IMR-90 (cell line): ENCODE measurements at regions not wholly inside any gene's neighbourhood (a gene's known extent, or its start where the extent isn't known, plus 50 kb on each side); places are given as distances from the start of the nearest gene placed in this dataset.

Source experiments
- ATAC-seq: fragments of 200-7000 bp; cut with Tn5 transposase; 2 replicates; pipeline ENCODE4 v1.9.1; 2020; ENCODE audit warnings: low read depth, mild to moderate bottlenecking, moderate library complexity
- BruUV-seq: library from RNA; stranded (reverse); fragments of 400-500 nt; replicated peaks from 2 replicates; lab custom pipeline; 2021; lab: Mats Ljungman, UMichigan
- CTCF ChIA-PET: fragments of 300-600 bp; formaldehyde crosslinking; extraction: SDS; loops from one replicate; lab custom pipeline; 2021; ENCODE audit warnings: antibody characterized with exemption; lab: Yijun Ruan, JAX
- POLR2A ChIA-PET: fragments of 300-600 bp; sonication (Branson Sonifier 250); formaldehyde crosslinking; loops from one replicate; lab custom pipeline; 2022; ENCODE audit warnings: antibody characterized with exemption; ENCODE audit not compliant: unreplicated experiment; lab: Charles Lee
- DNase-seq: peaks from one replicate; pipeline ENCODE4 v3.0.0; 2013
- H2AFZ ChIP-seq: replicated peaks from 2 replicates; pipeline ENCODE3; 2013; ENCODE audit warnings: low read length, mild to moderate bottlenecking; ENCODE audit not compliant: poor library complexity
- H2AK5ac ChIP-seq: 2 replicates; pipeline ENCODE4 v1.6.1; 2013; ENCODE audit warnings: low read depth, low read length, inconsistent platforms
- H2AK9ac ChIP-seq: replicated peaks from 2 replicates; pipeline ENCODE3; 2013; ENCODE audit warnings: mild to moderate bottlenecking, low read depth, low read length, moderate library complexity; ENCODE audit not compliant: poor library complexity
- H2BK120ac ChIP-seq: 2 replicates; pipeline ENCODE4 v1.6.1; 2013; ENCODE audit warnings: low read depth, low read length, inconsistent platforms
- H2BK15ac ChIP-seq: 3 replicates; pipeline ENCODE4 v1.6.1; 2013; ENCODE audit warnings: low read depth, low read length, inconsistent platforms
- H2BK20ac ChIP-seq: 2 replicates; pipeline ENCODE4 v1.6.1; 2013; ENCODE audit warnings: low read depth, mild to moderate bottlenecking, inconsistent platforms, low read length, moderate library complexity
- H2BK5ac ChIP-seq: 2 replicates; pipeline ENCODE4 v1.6.1; 2013; ENCODE audit warnings: mild to moderate bottlenecking, low read depth, low read length, inconsistent platforms; ENCODE audit not compliant: poor library complexity, severe bottlenecking
- H3K14ac ChIP-seq: replicated peaks from 2 replicates; pipeline ENCODE4 v1.6.1; 2013; ENCODE audit warnings: low read depth, low read length, inconsistent platforms
- H3K18ac ChIP-seq: 2 replicates; pipeline ENCODE4 v1.6.1; 2013; ENCODE audit warnings: low read depth, low read length, control low read depth
- H3K23ac ChIP-seq: 2 replicates; pipeline ENCODE4 v1.6.1; 2013; ENCODE audit warnings: low read depth, low read length, inconsistent platforms
- H3K27ac ChIP-seq: 2 replicates; pipeline ENCODE4 v1.5.1; 2013; ENCODE audit warnings: mild to moderate bottlenecking, control low read depth, low read length; ENCODE audit not compliant: insufficient read depth
- H3K27me3 ChIP-seq: 2 replicates; pipeline ENCODE4 v1.6.1; 2013; ENCODE audit warnings: low read length; ENCODE audit not compliant: control insufficient read depth, insufficient read depth
- H3K36me3 ChIP-seq: 2 replicates; pipeline ENCODE4 v1.6.1; 2013; ENCODE audit warnings: low read length, mixed read lengths; ENCODE audit not compliant: control insufficient read depth, insufficient read depth
- H3K4ac ChIP-seq: 2 replicates; pipeline ENCODE4 v1.6.1; 2013; ENCODE audit warnings: low read depth, low read length, inconsistent platforms
- H3K4me1 ChIP-seq: 2 replicates; pipeline ENCODE4 v1.6.1; 2013; ENCODE audit warnings: low read length, mixed read lengths; ENCODE audit not compliant: control insufficient read depth, insufficient read depth
- H3K4me2 ChIP-seq: 2 replicates; pipeline ENCODE4 v1.6.1; 2013; ENCODE audit warnings: low read depth, mild to moderate bottlenecking, control low read depth, low read length, moderate library complexity
- H3K4me3 ChIP-seq: 2 replicates; pipeline ENCODE4 v1.5.1; 2013; ENCODE audit warnings: low read depth, mild to moderate bottlenecking, control low read depth, low read length, moderate library complexity; ENCODE audit not compliant: insufficient read depth
- H3K56ac ChIP-seq: 2 replicates; pipeline ENCODE4 v1.6.1; 2013; ENCODE audit warnings: low read length, inconsistent platforms; ENCODE audit not compliant: insufficient read depth; ENCODE audit errors: extremely low read depth
- H3K79me1 ChIP-seq, 2 experiments: 2 replicates each; pipeline ENCODE4 v1.6.1; 2013; ENCODE audit warnings: low read length in 2 of 2, inconsistent platforms in 1 of 2, low read depth in 1 of 2
- H3K9ac ChIP-seq: 2 replicates; pipeline ENCODE4 v1.6.1; 2013; ENCODE audit warnings: low read depth, low read length, control low read depth
- H3K9me1 ChIP-seq: 2 replicates; pipeline ENCODE4 v1.6.1; 2013; ENCODE audit warnings: low read length, inconsistent platforms; ENCODE audit not compliant: insufficient read depth
- H3K9me3 ChIP-seq: 2 replicates; pipeline ENCODE4 v1.6.1; 2013; ENCODE audit warnings: low read length; ENCODE audit not compliant: control insufficient read depth, insufficient read depth
- H4K20me1 ChIP-seq: 2 replicates; pipeline ENCODE4 v1.6.1; 2013; ENCODE audit warnings: low read length, inconsistent platforms; ENCODE audit not compliant: insufficient read depth
- H4K5ac ChIP-seq: 2 replicates; pipeline ENCODE4 v1.6.1; 2013; ENCODE audit warnings: mild to moderate bottlenecking, low read depth, low read length, control low read depth
- H4K8ac ChIP-seq, 2 experiments: 2 replicates each; pipeline ENCODE4 v1.6.1; 2013; ENCODE audit warnings: low read depth in 2 of 2, low read length in 2 of 2, control low read depth in 1 of 2, inconsistent platforms in 1 of 2
- H4K91ac ChIP-seq: 2 replicates; pipeline ENCODE4 v1.6.1; 2013; ENCODE audit warnings: low read depth, low read length, inconsistent platforms; ENCODE audit not compliant: insufficient read depth
- CEBPB ChIP-seq: IDR thresholded peaks from 2 replicates; pipeline ENCODE4 v1.6.1; 2012; ENCODE audit warnings: low read depth, low read length, improper control_type of control experiment
- FOS ChIP-seq: fragments of 150-350 bp; IDR thresholded peaks from 2 replicates; pipeline ENCODE4 v1.6.1; 2016; ENCODE audit warnings: low read depth, low read length
- WGBS, 2 experiments: methylation state at CpG; one replicate each; pipeline versions ENCODE4 v1.1.5 to v1.1.7; 2013; ENCODE audit warnings: missing lambda C conversion rate in 2 of 2; ENCODE audit not compliant: insufficient read length in 1 of 2; ENCODE audit errors: extremely low coverage in 2 of 2; 5-methylcytosine and 5-hydroxymethylcytosine counted together
- dilution Hi-C: fragments of 300-500 bp; cut with HindIII; formaldehyde crosslinking; loops from one replicate; pipeline ENCODE4 v1.14.3; 2018; ENCODE audit warnings: low sequenced_read_pairs; ENCODE audit not compliant: unreplicated experiment
- in situ Hi-C: fragments of 300-500 bp; cut with MboI; formaldehyde crosslinking; loops from 3 replicates; pipeline ENCODE4 v1.14.3; 2019; ENCODE audit warnings: low sequenced_read_pairs, inconsistent platforms, mixed read lengths
- intact Hi-C: fragments of 100-400 bp; cut with micrococcal nuclease; formaldehyde crosslinking; loops from 2 replicates; pipeline ENCODE4 v1.10.0; 2022

- ATAC-seq (no peak; the same call in 1 of the 2 replicates), DNase-seq (peak; percentile 23)
- Histone ChIP-seq H3K9me3 (no peaks in the 10 kb centered on the region), H3K27ac (no peak overlapping the region), H4K20me1 (no peaks in the 10 kb centered on the region), H3K14ac (no peak overlapping the region), H3K4ac (no peak overlapping the region), H3K4me1 (peaks cover 6% of the 10 kb centered on the region; the same call in 1 of the 2 replicates), H2AK9ac (no peak overlapping the region), H2BK15ac (no peak overlapping the region), H3K4me3 (no peak overlapping the region), H4K91ac (peak overlapping the region; percentile 21; the same call in 1 of the 2 replicates), H3K56ac (no peak overlapping the region), H3K9me1 (no peaks in the 10 kb centered on the region), H4K5ac (no peak overlapping the region), H3K79me1 (no peaks in the 10 kb centered on the region), H2AK5ac (no peak overlapping the region), H3K18ac (no peak overlapping the region), H2BK5ac (no peak overlapping the region), H3K9ac (no peak overlapping the region), H3K27me3 (no peaks in the 10 kb centered on the region; the same call in 1 of the 2 replicates), H2BK120ac (no peak overlapping the region), H2AFZ (no peak overlapping the region), H3K23ac (no peak overlapping the region), H3K36me3 (no peaks in the 10 kb centered on the region), H2BK20ac (no peak overlapping the region), H4K8ac (no peak overlapping the region; a peak in 1 of 4 replicates), H3K4me2 (no peak overlapping the region)
- dilution Hi-C loops: no loop called here
- intact Hi-C loops: no loop called here
- in situ Hi-C loops: no loop called here
- BruUV-seq: no TSS peak
- WGBS, 2 experiments: 100% methylated on average over 2 of the region's 7 CpGs; no CpG with 5 or more reads in 1 of the 2 experiments
- TF ChIP-seq CEBPB (no peak), FOS (peak; percentile 15; the same call in 1 of the 2 replicates)
- CTCF ChIA-PET: interaction anchor here (1.5 kb wide), 1 partner anchor 9 kb away, joined by 5 read pairs; no protein-coding TSS in a partner anchor
- POLR2A ChIA-PET: no interaction called here
Observed at GRCh38 chr6:1105833-1106400, 206.0 kb upstream of the FOXQ1 start.
